K562 (cell line): ENCODE measurements at regions not wholly inside any gene's neighbourhood (a gene's known extent, or its start where the extent isn't known, plus 50 kb on each side); places are given as distances from the start of the nearest gene placed in this dataset.

ENCODE experiments used
- ATAC-seq: fragments of 200-7000 bp; cut with Tn5 transposase; 3 replicates; pipeline ENCODE4 v1.9.1; 2020; ENCODE audit warnings: moderate library complexity
- BruUV-seq: library from RNA; stranded (reverse); fragments of 400-500 nt; replicated peaks from 2 replicates; lab custom pipeline; 2021; lab: Mats Ljungman, UMichigan
- CTCF ChIA-PET: fragments of 300-600 bp; formaldehyde crosslinking; extraction: SDS; loops from one replicate; lab custom pipeline; 2021; ENCODE audit warnings: low intra/inter-chr PET ratio; lab: Yijun Ruan, JAX
- POLR2A ChIA-PET: fragments of 300-600, 350-650 bp; sonication (Branson Sonifier 250); formaldehyde crosslinking; extraction: SDS; loops from one replicate; lab custom pipeline; 2021; ENCODE audit warnings: antibody characterized with exemption, inconsistent platforms; lab: Yijun Ruan, JAX
- DNase-seq, 4 experiments: peaks; one replicate each; pipeline versions ENCODE4 v3.0.0 to v3.0.0-alpha.2; 2011 to 2018; ENCODE audit warnings: low spot score in 3 of 4, mixed read lengths in 3 of 4; ENCODE audit errors: extremely low read depth in 1 of 4
- FAIRE-seq: peaks from 2 replicates; lab custom pipeline; 2011; peaks lifted over from hg19 to GRCh38; lab: Jason Lieb, UNC
- H2AFZ ChIP-seq: 2 replicates; pipeline ENCODE4 v1.6.0; 2011; ENCODE audit warnings: low read depth, low read length, control low read depth, inconsistent platforms
- H3K27ac ChIP-seq: fragments of 200-600 bp; 3 replicates; pipeline ENCODE4 v1.8.0; 2011; ENCODE audit warnings: low read depth, mild to moderate bottlenecking, control low read depth, inconsistent platforms, low read length, moderate library complexity, mixed read lengths; ENCODE audit errors: extremely low read depth
- H3K27me3 ChIP-seq, 2 experiments: fragments of 300-600 bp in 1 of 2; 2 replicates in 1 of 2; 3 replicates in 1 of 2; pipeline versions ENCODE4 v1.6.0 to v1.8.0; 2011; ENCODE audit warnings: inconsistent platforms in 2 of 2, low read length in 2 of 2, mild to moderate bottlenecking in 1 of 2, mixed read lengths in 1 of 2, moderate library complexity in 1 of 2; ENCODE audit not compliant: control insufficient read depth in 2 of 2, insufficient read depth in 2 of 2
- H3K36me3 ChIP-seq: fragments of 300-600 bp; 3 replicates; pipeline ENCODE4 v1.8.0; 2011; ENCODE audit warnings: mild to moderate bottlenecking, low read length, inconsistent platforms; ENCODE audit not compliant: control insufficient read depth, insufficient read depth
- H3K4me1 ChIP-seq, 2 experiments: fragments of 200-600 bp in 1 of 2; replicated peaks in 1 of 2; 2 replicates in 1 of 2; 3 replicates in 1 of 2; pipeline versions ENCODE4 v1.5.1 to v1.8.0; 2011; ENCODE audit warnings: inconsistent platforms in 2 of 2, low read length in 2 of 2, mild to moderate bottlenecking in 1 of 2, mixed read lengths in 1 of 2, moderate library complexity in 1 of 2; ENCODE audit not compliant: control insufficient read depth in 2 of 2, insufficient read depth in 2 of 2
- H3K4me2 ChIP-seq: 2 replicates; pipeline ENCODE4 v1.6.1; 2011; ENCODE audit warnings: low read length, control low read depth, inconsistent platforms, mixed read lengths; ENCODE audit not compliant: insufficient read depth
- H3K4me3 ChIP-seq: fragments of 200-600 bp; sonication (generic), shearing (Covaris generic); 2 replicates; pipeline ENCODE4 v1.5.1; 2016; ENCODE audit warnings: control low read depth, inconsistent platforms
- H3K79me2 ChIP-seq: fragments of 200-600 bp; 3 replicates; pipeline ENCODE4 v1.8.0; 2011; ENCODE audit warnings: low read length, inconsistent platforms; ENCODE audit not compliant: control insufficient read depth, insufficient read depth
- H3K9ac ChIP-seq, 2 experiments: 2 replicates each; pipeline versions ENCODE4 v1.6.0 to v1.6.1; 2011; ENCODE audit warnings: low read depth in 2 of 2, low read length in 2 of 2, control low read depth in 1 of 2, inconsistent platforms in 1 of 2, mild to moderate bottlenecking in 1 of 2, mixed read lengths in 1 of 2; ENCODE audit not compliant: insufficient read depth in 1 of 2
- H3K9me1 ChIP-seq: one replicate; pipeline ENCODE4 v1.6.0; 2011; ENCODE audit warnings: inconsistent platforms, mild to moderate bottlenecking, low read length, moderate library complexity; ENCODE audit not compliant: control insufficient read depth, insufficient read depth
- H3K9me3 ChIP-seq: replicated peaks from 2 replicates; pipeline ENCODE4 v1.5.1; 2011; ENCODE audit warnings: low read depth, low read length, inconsistent platforms; ENCODE audit not compliant: control insufficient read depth, insufficient read depth
- H4K20me1 ChIP-seq: replicated peaks from 2 replicates; pipeline ENCODE4 v1.6.1; 2011; ENCODE audit warnings: low read length, inconsistent platforms, mixed read lengths; ENCODE audit not compliant: control insufficient read depth, insufficient read depth
- CHD2 ChIP-seq: IDR thresholded peaks from 2 replicates; pipeline ENCODE4 v1.6.1; 2011; ENCODE audit warnings: low read depth, low read length
- CSDE1 ChIP-seq, 2 experiments: fragments of 450-650 bp; IDR thresholded peaks; 2 replicates each; pipeline ENCODE4 v1.6.1; 2016; ENCODE audit warnings: mild to moderate bottlenecking in 1 of 2
- EP300 ChIP-seq: IDR thresholded peaks from 2 replicates; pipeline ENCODE4 v1.6.1; 2012; ENCODE audit warnings: low read length, improper control_type of control experiment
- ETV6 ChIP-seq, 3 experiments: fragments of 150-350 bp in 1 of 3; sonication (generic) in 1 of 3; formaldehyde crosslinking in 1 of 3; IDR thresholded peaks; 2 replicates each; pipeline versions ENCODE4 v1.6.1 to v1.8.0; 2014 to 2022; ENCODE audit warnings: borderline replicate concordance in 2 of 3, low read depth in 2 of 3, antibody characterized with exemption in 1 of 3, low read length in 1 of 3, mild to moderate bottlenecking in 1 of 3, missing genetic modification reagents in 1 of 3
- HDAC2 ChIP-seq: fragments of 450-650 bp; IDR thresholded peaks from 2 replicates; pipeline ENCODE4 v1.6.1; 2016; ENCODE audit warnings: mild to moderate bottlenecking
- JUND ChIP-seq, 2 experiments: IDR thresholded peaks; 2 replicates in 1 of 2; 3 replicates in 1 of 2; pipeline ENCODE4 v1.6.1; 2011; ENCODE audit warnings: borderline replicate concordance in 2 of 2, low read depth in 2 of 2, low read length in 2 of 2, improper control_type of control experiment in 1 of 2, missing biosample characterization in 1 of 2, missing genetic modification characterization in 1 of 2, missing genetic modification reagents in 1 of 2
- NR0B1 ChIP-seq: fragments of 450-650 bp; IDR thresholded peaks from one replicate; pipeline ENCODE4 v1.6.1; 2018; ENCODE audit warnings: mild to moderate bottlenecking, moderate library complexity; ENCODE audit not compliant: partially characterized antibody
- SIRT6 ChIP-seq: IDR thresholded peaks from one replicate; pipeline ENCODE4 v1.6.1; 2012; ENCODE audit warnings: low read depth, mild to moderate bottlenecking, control low read depth, inconsistent platforms, low read length, moderate library complexity
- SMARCB1 ChIP-seq: IDR thresholded peaks from 2 replicates; pipeline ENCODE4 v1.6.1; 2011; ENCODE audit warnings: improper control_type of control experiment, low read depth; ENCODE audit not compliant: insufficient read length
- SMC3 ChIP-seq: conservative IDR thresholded peaks from 2 replicates; pipeline ENCODE4 v1.6.1; 2011; ENCODE audit warnings: low read depth, low read length, improper control_type of control experiment; ENCODE audit not compliant: insufficient read depth
- SREBF1 ChIP-seq: fragments of 150-350 bp; IDR thresholded peaks from 2 replicates; pipeline ENCODE4 v1.6.1; 2014; ENCODE audit warnings: antibody characterized with exemption, low read depth, low read length, borderline replicate concordance
- TAF15 ChIP-seq: fragments of 200-400 bp; formaldehyde crosslinking; IDR thresholded peaks from 2 replicates; pipeline ENCODE4 v1.6.1; 2017; ENCODE audit warnings: mild to moderate bottlenecking, low read depth, low read length, moderate library complexity
- TCF7L2 ChIP-seq: fragments of 150-350 bp; IDR thresholded peaks from 2 replicates; pipeline ENCODE4 v1.6.1; 2016; ENCODE audit warnings: low read depth, mild to moderate bottlenecking, low read length, moderate library complexity
- U2AF2 ChIP-seq: fragments of 200-400 bp; formaldehyde crosslinking; optimal IDR thresholded peaks from 2 replicates; pipeline ENCODE3; 2017; ENCODE audit warnings: low read depth, mild to moderate bottlenecking, low read length
- ZNF316 ChIP-seq: fragments of 450-650 bp; IDR thresholded peaks from 2 replicates; pipeline ENCODE4 v1.6.1; 2016
- ZNF707 ChIP-seq: fragments of 250-450 bp; sonication (Bioruptor Pico); conservative IDR thresholded peaks from 2 replicates; pipeline ENCODE4 v1.8.0; 2022; ENCODE audit warnings: inconsistent platforms, mild to moderate bottlenecking, moderate library complexity
- WGBS: fragments of 100-300 bp; shearing (Covaris generic); methylation state at CpG from one replicate; pipeline ENCODE4 v1.1.6; 2016; ENCODE audit warnings: low coverage, mixed read lengths; ENCODE audit not compliant: insufficient coverage; ENCODE audit errors: missing lambda C conversion rate; 5-methylcytosine and 5-hydroxymethylcytosine counted together
- in situ Hi-C: fragments of 300-500 bp; cut with MboI; formaldehyde crosslinking; loops from 4 replicates; pipeline ENCODE4 v1.15.0; 2018; ENCODE audit warnings: inconsistent platforms, mixed read lengths
- intact Hi-C: fragments of 100-400 bp; cut with micrococcal nuclease; formaldehyde crosslinking; loops from 2 replicates; pipeline ENCODE4 v1.14.2; 2022
- TF ChIP-seq, protein P1 (sequence below): sonication (generic); formaldehyde crosslinking; IDR thresholded peaks from 2 replicates; pipeline ENCODE4 v1.8.0; 2022; ENCODE audit warnings: mild to moderate bottlenecking, missing genetic modification reagents
- TF ChIP-seq, protein P2 (sequence below): IDR thresholded peaks from 3 replicates; pipeline ENCODE4 v1.6.1; 2011; ENCODE audit warnings: borderline replicate concordance, mild to moderate bottlenecking; ENCODE audit not compliant: insufficient read length, insufficient read depth

- in situ Hi-C loops: loop anchor here (10.0 kb wide), 1 partner anchor 521 kb away; no protein-coding TSS in a partner anchor
- 18% methylated on average over 14 of the region's 14 CpGs for WGBS
- ATAC-seq: peak; percentile 99
- Histone ChIP-seq H4K20me1 (no peaks in the 10 kb centered on the region), H3K27me3 (no peaks in the 10 kb centered on the region), H3K27ac (no peak overlapping the region), H3K4me2 (peak overlapping the region; percentile 45), H3K4me1 (peaks cover 0 to 8% of the 10 kb centered on the region in 2 experiments; a peak in 2 of 5 replicates), H3K79me2 (no peaks in the 10 kb centered on the region), H3K9ac (0 out of 4 replicates have a peak overlapping the region, but pooled peaks of 1 of the 2 experiments have one; percentile 59), H3K9me1 (no peaks in the 10 kb centered on the region), H3K9me3 (no peaks in the 10 kb centered on the region), H3K36me3 (no peaks in the 10 kb centered on the region), H2AFZ (peak overlapping the region; percentile 75), H3K4me3 (no peak overlapping the region)
- intact Hi-C loops: loop anchor here (1.0 to 5.0 kb wide), 3 partner anchors 69 to 524 kb away; no protein-coding TSS in a partner anchor
- peak; percentile 93 for FAIRE-seq
- BruUV-seq: no TSS peak
- DNase-seq: peak; percentile 53 to 85 (median 63)
- POLR2A ChIA-PET: interaction anchor here (0.7 to 1.3 kb wide), 4 partner anchors 17 to 605 kb away, joined by 3 read pairs; no protein-coding TSS in a partner anchor
- CTCF ChIA-PET: interaction anchor here (1.4 kb wide), 1 partner anchor 114 kb away, joined by 6 read pairs; no protein-coding TSS in a partner anchor
- TF ChIP-seq, protein P1, sequence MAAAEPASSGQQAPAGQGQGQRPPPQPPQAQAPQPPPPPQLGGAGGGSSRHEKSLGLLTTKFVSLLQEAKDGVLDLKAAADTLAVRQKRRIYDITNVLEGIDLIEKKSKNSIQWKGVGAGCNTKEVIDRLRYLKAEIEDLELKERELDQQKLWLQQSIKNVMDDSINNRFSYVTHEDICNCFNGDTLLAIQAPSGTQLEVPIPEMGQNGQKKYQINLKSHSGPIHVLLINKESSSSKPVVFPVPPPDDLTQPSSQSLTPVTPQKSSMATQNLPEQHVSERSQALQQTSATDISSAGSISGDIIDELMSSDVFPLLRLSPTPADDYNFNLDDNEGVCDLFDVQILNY: no peak
- TF ChIP-seq TAF15: no peak
- peak; percentile 79 for TF ChIP-seq SMC3
- no peak for TF ChIP-seq SREBF1
- no peak for TF ChIP-seq SMARCB1
- no peak for TF ChIP-seq ZNF707 (CRISPR knock-in tag)
- no peak for TF ChIP-seq CSDE1 (IDR thresholded peaks at IDR 0.05)
- TF ChIP-seq JUND (IDR thresholded peaks at IDR 0.05; ENCODE audit: borderline replicate concordance, low read depth, low read length): 0 out of 2 replicates have a peak, but pooled peaks have one; percentile 13
- TF ChIP-seq JUND (tag; IDR thresholded peaks at IDR 0.05; ENCODE audit: borderline replicate concordance, low read depth, low read length): no peak; the same call in 2 of the 3 replicates
- no peak for TF ChIP-seq HDAC2
- TF ChIP-seq TCF7L2: no peak
- TF ChIP-seq ETV6 (IDR thresholded peaks at IDR 0.05; ENCODE audit: borderline replicate concordance in 1 of 2, low read depth in 2 of 2, low read length in 1 of 2): no peak
- TF ChIP-seq ETV6 (CRISPR knock-in tag; IDR thresholded peaks at IDR 0.05; ENCODE audit: borderline replicate concordance): no peak
- TF ChIP-seq, protein P2, sequence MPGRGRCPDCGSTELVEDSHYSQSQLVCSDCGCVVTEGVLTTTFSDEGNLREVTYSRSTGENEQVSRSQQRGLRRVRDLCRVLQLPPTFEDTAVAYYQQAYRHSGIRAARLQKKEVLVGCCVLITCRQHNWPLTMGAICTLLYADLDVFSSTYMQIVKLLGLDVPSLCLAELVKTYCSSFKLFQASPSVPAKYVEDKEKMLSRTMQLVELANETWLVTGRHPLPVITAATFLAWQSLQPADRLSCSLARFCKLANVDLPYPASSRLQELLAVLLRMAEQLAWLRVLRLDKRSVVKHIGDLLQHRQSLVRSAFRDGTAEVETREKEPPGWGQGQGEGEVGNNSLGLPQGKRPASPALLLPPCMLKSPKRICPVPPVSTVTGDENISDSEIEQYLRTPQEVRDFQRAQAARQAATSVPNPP: no peak
- no peak for TF ChIP-seq NR0B1
- TF ChIP-seq U2AF2: no peak
- TF ChIP-seq EP300: no peak
- TF ChIP-seq SIRT6: no peak
- no peak for TF ChIP-seq CHD2
- no peak for TF ChIP-seq ZNF316
These were observed 61.4 kb upstream of the GPR158 start for GRCh38 chr10:25113191-25114035.
